Stimulated activated memory B cell treated with anti-CD40 and anti-IgM and Interleukin-4, amounts not matched to agents 10 μg/mL and 1 μg/mL and 100 μg/mL, for 72 hours (primary cell): ENCODE measurements at regions not wholly inside any gene's neighbourhood (a gene's known extent, or its start where the extent isn't known, plus 50 kb on each side); places are given as distances from the start of the nearest gene placed in this dataset.

Source experiments
- ATAC-seq: fragments of 150-1000 bp; cut with Tn5 transposase; 2 replicates; pipeline ENCODE4 v1.10.0; 2021
- H3K27ac Mint-ChIP-seq: one replicate; pipeline ENCODE4 v1.8.0; 2022; ENCODE audit warnings: mild to moderate bottlenecking, mixed read lengths
- H3K27me3 Mint-ChIP-seq: one replicate; pipeline ENCODE4 v1.8.0; 2022; ENCODE audit warnings: mixed read lengths
- H3K36me3 Mint-ChIP-seq: one replicate; pipeline ENCODE4 v1.8.0; 2022; ENCODE audit warnings: mixed read lengths
- H3K4me1 Mint-ChIP-seq: one replicate; pipeline ENCODE4 v1.8.0; 2022; ENCODE audit warnings: mixed read lengths
- H3K4me3 Mint-ChIP-seq: one replicate; pipeline ENCODE4 v1.8.0; 2022; ENCODE audit warnings: mild to moderate bottlenecking, moderate library complexity, mixed read lengths
- H3K9me3 Mint-ChIP-seq: one replicate; pipeline ENCODE4 v1.8.0; 2022; ENCODE audit warnings: mixed read lengths

DNA sequence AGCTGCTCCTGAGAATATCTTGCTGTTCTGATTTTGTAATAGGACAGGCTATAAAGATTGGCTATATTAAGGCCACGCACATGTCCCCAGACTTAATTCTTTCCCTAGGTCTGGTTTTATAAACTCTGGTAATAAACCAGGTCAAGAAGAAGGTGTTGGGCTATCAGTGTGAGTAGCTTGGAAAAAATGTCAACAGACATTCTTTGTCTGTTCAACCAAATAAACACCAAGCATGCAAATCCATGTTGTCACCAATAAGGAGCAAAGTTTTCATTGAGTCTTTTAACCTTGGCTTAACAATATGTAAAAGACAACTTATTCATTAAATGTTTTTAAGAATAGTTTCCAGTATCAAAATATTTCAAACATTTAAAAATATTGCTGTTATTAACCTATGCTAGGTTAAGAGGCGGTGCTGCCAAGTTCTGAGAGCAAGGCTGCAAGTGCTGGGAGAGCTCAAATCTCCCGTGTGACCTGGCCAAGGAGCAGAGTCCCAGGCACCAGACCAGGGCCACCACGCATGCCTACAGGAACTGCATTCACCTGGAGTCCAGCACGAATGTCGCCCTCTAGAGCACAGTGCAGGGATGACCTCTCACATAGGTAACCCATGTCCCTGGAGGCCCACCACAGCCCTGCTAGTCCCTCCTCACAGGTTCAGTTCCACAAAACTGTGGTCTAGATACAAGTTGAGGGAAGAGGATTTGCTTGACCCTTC is 120.5 kb upstream of the POU3F3 start:
- no peak overlapping the region for H3K4me3 Mint-ChIP-seq
- H3K4me1 Mint-ChIP-seq, result no peaks in the 10 kb centered on the region
- no peaks in the 10 kb centered on the region for H3K36me3 Mint-ChIP-seq
- H3K27me3 Mint-ChIP-seq, result no peaks in the 10 kb centered on the region
- H3K9me3 Mint-ChIP-seq, result peaks cover 8% of the 10 kb centered on the region
- no peak for ATAC-seq
- no peak overlapping the region for H3K27ac Mint-ChIP-seq

DNA sequence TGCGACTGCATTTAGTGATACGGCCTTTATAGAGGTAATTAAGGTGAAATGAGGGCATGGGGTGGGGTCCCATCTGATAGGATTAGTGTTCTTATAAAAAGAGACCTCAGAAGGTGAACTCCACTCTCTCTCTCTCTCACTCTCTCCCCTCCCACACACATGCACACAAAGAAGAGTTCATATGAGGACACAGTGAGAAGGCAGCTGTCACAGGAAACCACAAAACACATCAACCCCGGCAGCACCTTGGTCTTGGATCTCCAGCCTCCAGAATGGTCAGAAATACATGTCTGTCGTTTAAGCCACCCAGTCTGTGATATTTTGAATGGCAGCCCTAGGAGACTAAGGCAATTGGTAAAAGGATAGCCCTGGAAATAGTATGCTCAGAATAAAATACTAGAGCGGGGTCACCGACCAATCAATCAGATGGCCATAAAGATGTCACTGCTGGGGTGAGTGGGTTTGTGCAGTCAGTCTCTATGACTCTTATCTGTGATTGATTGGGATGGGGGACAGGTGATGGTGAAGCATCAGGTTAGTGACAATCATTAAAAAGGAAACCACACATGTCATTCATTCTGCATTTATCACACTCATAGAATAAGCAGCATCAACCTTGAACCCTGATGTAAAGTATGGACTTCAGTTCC is 118.9 kb upstream of the POU3F3 start:
- no peaks in the 10 kb centered on the region for H3K27me3 Mint-ChIP-seq
- H3K4me3 Mint-ChIP-seq, result no peak overlapping the region
- no peak overlapping the region for H3K27ac Mint-ChIP-seq
- no peaks in the 10 kb centered on the region for H3K4me1 Mint-ChIP-seq
- ATAC-seq, result no peak
- H3K36me3 Mint-ChIP-seq, result no peaks in the 10 kb centered on the region
- peaks cover 8% of the 10 kb centered on the region for H3K9me3 Mint-ChIP-seq

DNA sequence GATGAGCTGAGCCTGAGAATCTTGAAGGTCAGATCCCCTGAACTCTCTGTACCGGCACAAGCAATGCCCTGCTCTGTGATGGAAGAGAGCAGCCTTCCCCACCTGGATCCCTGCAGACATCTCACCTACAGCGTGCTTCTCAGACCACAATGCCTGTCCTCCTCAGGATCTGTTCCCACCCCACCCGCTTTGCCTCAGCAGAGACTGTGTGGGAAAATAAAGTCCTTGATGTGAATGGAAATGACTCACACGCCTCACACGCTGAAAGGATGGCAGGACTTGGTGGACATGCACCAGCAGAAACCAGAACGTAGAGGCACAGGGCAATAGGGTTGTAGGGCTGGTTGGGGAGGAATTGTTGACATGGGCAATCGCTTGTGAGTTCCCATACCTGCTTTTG is 117.9 kb upstream of the POU3F3 start:
- no peak for ATAC-seq
- Mint-ChIP-seq H3K27me3 (no peaks in the 10 kb centered on the region), H3K4me3 (no peak overlapping the region), H3K4me1 (no peaks in the 10 kb centered on the region), H3K27ac (no peak overlapping the region), H3K36me3 (no peaks in the 10 kb centered on the region), H3K9me3 (peaks cover 2% of the 10 kb centered on the region)

DNA sequence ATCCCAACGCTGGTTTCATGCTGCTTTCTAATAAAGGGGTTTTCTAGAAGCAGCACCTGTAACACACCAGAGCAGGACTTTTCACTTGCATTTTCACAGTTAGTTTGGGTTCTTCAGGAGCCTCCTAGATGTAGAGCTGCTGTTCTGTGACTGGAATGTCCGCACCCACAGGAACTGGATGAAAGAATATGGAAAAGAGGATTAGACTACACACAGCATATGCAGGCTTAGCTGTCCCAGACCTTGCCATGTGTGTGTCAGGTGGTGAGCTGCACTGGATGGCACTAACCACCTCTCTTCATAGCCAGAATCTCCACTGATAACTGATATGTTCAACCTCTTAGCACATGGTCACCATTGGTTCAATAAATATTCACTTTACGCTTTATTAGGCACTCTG is 112.1 kb upstream of the POU3F3 start:
- no peak overlapping the region for H3K27ac Mint-ChIP-seq
- H3K4me3 Mint-ChIP-seq, result no peak overlapping the region
- H3K4me1 Mint-ChIP-seq, result no peaks in the 10 kb centered on the region
- H3K36me3 Mint-ChIP-seq, result no peaks in the 10 kb centered on the region
- no peaks in the 10 kb centered on the region for H3K27me3 Mint-ChIP-seq
- ATAC-seq, result no peak
- H3K9me3 Mint-ChIP-seq, result no peaks in the 10 kb centered on the region

DNA sequence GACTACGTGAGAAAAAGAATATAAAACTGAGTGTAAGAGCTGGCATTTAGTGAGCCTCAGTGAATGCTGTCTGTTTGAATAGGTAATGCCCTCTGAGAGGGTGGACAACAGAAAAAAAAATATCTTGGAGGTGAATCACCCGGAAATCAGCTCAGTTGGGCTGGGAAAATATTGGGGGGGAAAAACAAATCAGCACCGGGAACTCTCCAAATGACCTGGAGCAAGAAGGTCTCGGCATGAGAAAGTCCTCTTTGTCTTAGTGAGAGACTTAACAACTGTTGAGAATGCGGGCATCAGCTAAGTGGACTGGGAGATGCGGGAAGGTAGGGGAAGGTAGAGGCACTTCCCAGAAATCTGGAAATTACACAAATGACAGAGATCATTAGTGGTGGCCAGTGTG is 109.4 kb upstream of the POU3F3 start:
- Mint-ChIP-seq H3K36me3 (no peaks in the 10 kb centered on the region), H3K4me1 (no peaks in the 10 kb centered on the region), H3K27me3 (peaks cover 12% of the 10 kb centered on the region), H3K27ac (no peak overlapping the region), H3K9me3 (no peaks in the 10 kb centered on the region), H3K4me3 (no peak overlapping the region)
- ATAC-seq, result no peak

DNA sequence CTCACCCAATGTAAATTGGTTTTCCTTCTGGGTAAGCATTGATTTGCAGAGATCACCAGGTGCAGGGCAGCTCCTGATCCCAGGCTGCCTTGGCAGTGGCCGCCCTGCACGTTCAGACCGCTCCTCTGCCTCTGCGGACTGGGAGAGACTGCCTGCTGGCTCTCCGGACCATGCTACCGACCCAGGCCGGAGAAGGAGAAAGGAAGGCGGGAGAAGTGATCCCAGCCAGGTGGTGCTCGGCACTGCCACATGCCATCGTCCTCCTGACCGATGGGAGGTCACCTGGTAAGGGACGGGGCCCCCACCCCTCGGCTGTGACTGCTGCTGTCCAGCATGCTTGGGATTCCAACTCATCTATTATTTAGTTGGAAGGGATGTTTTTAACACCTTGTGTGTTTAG is 108.1 kb upstream of the POU3F3 start:
- no peak for ATAC-seq
- Mint-ChIP-seq H3K27me3 (peaks cover 12% of the 10 kb centered on the region), H3K36me3 (no peaks in the 10 kb centered on the region), H3K9me3 (no peaks in the 10 kb centered on the region), H3K27ac (no peak overlapping the region), H3K4me1 (no peaks in the 10 kb centered on the region), H3K4me3 (no peak overlapping the region)

DNA sequence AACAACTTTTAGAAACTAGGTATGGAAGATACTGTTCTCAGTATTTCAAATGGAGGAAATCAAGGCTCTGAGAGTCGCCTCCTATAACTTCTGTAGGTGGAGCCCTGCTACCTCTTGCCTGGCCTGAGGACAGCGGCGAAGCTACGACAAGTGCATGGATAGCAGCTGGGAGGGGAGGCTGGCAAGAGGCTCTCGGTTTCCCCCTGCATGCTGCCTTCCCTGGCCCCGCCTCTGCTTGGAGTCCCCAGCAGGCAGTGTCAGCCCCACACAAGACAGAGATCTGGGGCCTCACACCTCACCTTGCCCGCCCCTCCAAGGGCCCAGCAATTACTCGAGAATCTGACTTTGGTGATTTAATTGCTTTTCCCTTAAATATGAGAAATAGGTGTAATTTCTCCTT is 107.6 kb upstream of the POU3F3 start:
- Mint-ChIP-seq H3K27me3 (peaks cover 12% of the 10 kb centered on the region), H3K9me3 (no peaks in the 10 kb centered on the region), H3K36me3 (no peaks in the 10 kb centered on the region), H3K27ac (no peak overlapping the region), H3K4me3 (no peak overlapping the region), H3K4me1 (no peaks in the 10 kb centered on the region)
- no peak for ATAC-seq

DNA sequence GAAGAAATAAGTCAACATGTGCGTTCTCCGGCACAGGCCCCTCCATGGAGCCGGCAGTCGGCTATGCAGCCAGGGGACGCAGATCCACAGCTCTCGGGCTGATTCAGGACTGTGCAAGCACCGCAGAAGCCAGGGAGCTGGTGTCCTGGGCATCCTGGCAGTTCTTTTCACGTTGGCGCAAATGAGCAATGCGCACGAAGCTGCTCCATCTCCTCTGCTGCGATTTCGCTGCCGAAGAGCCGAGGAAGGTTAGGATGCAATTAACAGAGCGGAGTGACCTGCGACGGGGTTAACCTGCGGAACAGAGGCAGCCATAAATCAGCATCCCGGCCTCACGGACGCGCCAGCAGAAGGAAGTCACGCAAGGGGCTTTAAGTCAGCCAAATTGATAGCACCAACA is 107.1 kb upstream of the POU3F3 start:
- H3K27ac Mint-ChIP-seq, result no peak overlapping the region
- no peaks in the 10 kb centered on the region for H3K9me3 Mint-ChIP-seq
- H3K4me3 Mint-ChIP-seq, result no peak overlapping the region
- H3K36me3 Mint-ChIP-seq, result no peaks in the 10 kb centered on the region
- no peak for ATAC-seq
- H3K4me1 Mint-ChIP-seq, result no peaks in the 10 kb centered on the region
- peaks cover 12% of the 10 kb centered on the region for H3K27me3 Mint-ChIP-seq

DNA sequence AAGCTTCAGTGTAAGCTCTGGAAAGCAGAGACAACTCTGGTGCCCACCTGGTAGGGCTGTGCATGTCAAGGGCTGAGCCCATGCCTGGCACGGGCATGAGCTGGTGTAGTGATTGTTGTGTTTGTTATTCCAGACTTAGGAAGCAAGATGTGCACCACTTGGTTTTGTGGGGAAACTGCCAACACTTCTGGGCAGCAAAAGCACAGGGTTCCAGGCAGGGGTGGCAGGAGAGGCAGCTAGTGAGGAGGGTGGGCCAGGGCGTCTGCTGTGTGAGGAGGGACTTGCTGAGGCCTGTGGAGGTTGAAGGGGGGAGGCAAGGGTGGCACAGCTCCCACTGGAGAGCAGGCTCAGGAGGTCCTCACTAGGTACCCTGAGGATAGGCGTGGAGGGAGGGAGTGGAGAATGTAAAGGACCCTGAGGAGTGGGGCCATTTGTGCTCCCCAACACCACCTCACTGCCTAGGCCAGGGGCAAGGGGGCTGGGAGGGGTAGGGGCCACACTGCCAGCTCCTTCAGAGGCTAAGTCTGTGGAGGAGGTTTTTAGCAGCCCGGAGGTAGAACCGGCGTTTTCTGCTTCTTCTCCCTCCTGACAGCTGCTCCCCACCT is 104.0 kb upstream of the POU3F3 start:
- H3K27ac Mint-ChIP-seq, result no peak overlapping the region
- no peaks in the 10 kb centered on the region for H3K36me3 Mint-ChIP-seq
- H3K4me1 Mint-ChIP-seq, result no peaks in the 10 kb centered on the region
- H3K27me3 Mint-ChIP-seq, result peaks cover 12% of the 10 kb centered on the region
- H3K4me3 Mint-ChIP-seq, result no peak overlapping the region
- no peak for ATAC-seq
- no peaks in the 10 kb centered on the region for H3K9me3 Mint-ChIP-seq

DNA sequence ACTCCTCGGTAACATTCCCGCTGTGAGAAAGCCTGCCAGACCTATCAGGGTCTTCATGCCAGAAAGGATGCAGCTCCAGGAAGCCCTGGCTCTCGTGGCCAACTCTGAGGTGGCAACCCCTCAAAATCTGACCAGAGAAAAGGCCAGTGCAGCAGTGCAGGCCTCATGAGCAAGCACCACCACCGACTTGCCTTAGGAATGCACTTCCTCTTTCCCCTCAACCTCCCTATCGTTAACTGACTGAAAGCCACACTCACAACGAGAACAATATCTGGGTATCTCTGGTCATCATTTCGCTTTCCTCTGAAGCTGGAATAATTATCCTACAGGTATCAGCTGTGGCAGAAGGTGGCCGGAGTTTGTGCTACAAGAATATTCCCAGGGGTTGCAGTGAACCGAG is 101.4 kb upstream of the POU3F3 start:
- Mint-ChIP-seq H3K4me1 (no peaks in the 10 kb centered on the region), H3K9me3 (no peaks in the 10 kb centered on the region), H3K4me3 (no peak overlapping the region), H3K27ac (no peak overlapping the region), H3K27me3 (peaks cover 23% of the 10 kb centered on the region), H3K36me3 (no peaks in the 10 kb centered on the region)
- ATAC-seq, result no peak

DNA sequence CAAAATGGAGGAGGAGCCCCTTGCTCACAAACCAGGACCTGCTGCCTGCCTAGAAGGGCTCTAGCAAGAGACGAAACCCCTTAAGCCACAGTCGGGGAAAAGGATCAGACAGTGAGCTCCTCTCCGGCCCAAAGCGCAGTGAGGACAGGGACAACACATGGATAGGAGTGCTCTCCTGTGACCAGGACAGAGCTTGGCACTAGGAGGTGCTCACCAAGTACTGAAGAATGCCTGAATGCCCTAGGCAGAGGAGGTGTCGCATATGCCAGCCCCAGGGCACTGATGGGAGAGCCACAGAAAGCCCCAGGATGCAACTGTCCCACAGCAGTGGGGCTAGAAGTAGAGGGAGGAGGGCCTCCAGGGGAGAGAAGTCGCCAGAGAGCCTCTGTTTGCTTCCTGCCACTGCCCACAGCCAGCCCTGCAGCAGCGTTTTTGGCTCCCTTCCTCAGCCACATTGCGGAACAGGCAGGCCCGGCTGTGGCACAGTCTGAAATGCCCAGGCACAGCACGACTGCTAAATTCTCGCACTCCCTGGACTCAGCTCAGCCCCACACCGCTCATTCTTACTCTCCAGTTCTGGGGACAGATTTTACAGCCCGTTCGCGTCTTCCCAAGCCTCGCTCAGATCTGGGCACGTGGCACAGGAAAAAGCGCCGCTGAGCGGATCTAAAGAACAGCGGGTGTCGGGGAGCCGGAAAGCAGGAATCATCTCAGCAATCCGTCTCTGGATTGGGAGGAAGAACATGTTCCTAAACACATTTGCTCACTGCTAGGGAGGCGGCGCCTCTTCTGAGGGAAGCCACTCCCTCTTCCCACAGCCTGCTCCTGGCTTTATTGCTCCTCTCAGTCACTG is 98.7 kb upstream of the POU3F3 start:
- H3K27ac Mint-ChIP-seq, result no peak overlapping the region
- H3K36me3 Mint-ChIP-seq, result no peaks in the 10 kb centered on the region
- peaks cover 11% of the 10 kb centered on the region for H3K27me3 Mint-ChIP-seq
- no peak overlapping the region for H3K4me3 Mint-ChIP-seq
- no peaks in the 10 kb centered on the region for H3K9me3 Mint-ChIP-seq
- no peaks in the 10 kb centered on the region for H3K4me1 Mint-ChIP-seq
- no peak for ATAC-seq

DNA sequence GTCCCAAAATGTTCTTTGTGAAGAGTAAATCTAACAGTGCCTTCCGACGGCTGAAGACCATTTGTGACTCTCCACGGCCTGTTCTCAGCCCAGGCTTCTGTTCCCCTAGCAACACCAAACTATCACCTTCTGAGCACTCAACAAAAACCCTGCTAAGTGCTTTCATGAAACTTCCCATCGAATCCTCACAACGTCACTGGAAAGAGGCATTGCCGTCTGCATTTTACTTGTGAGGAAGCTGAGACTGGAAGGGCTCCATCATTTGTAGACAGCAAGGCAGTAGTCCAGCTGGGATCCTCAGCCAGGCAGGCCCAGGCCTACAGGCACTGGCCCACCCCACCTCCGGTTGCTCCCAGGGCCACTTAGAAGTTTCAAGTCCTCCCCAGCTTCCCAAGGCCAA is 97.8 kb upstream of the POU3F3 start:
- no peaks in the 10 kb centered on the region for H3K36me3 Mint-ChIP-seq
- no peak overlapping the region for H3K4me3 Mint-ChIP-seq
- ATAC-seq, result no peak
- no peaks in the 10 kb centered on the region for H3K4me1 Mint-ChIP-seq
- H3K27me3 Mint-ChIP-seq, result peaks cover 11% of the 10 kb centered on the region
- no peak overlapping the region for H3K27ac Mint-ChIP-seq
- H3K9me3 Mint-ChIP-seq, result no peaks in the 10 kb centered on the region

DNA sequence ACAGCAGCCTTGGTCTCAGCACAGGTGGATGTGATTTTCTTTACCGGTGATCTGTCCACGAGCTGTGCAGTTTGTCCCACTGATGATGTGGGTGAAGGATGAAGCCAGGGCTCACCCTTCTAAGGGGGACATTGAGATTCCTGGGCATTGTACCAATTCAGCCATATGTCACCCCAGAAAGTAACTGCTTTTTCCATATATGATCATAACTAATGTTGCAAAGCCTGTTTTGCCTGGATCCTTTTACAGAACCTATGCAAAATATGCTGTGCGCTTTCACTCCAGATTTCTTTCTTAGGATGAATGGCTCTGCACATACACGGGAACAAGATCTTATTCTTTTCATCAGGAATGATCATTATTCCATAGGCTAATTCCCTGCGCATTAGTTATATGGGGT is 96.9 kb upstream of the POU3F3 start:
- H3K36me3 Mint-ChIP-seq, result no peaks in the 10 kb centered on the region
- no peak for ATAC-seq
- H3K4me1 Mint-ChIP-seq, result no peaks in the 10 kb centered on the region
- no peak overlapping the region for H3K27ac Mint-ChIP-seq
- peaks cover 11% of the 10 kb centered on the region for H3K27me3 Mint-ChIP-seq
- H3K9me3 Mint-ChIP-seq, result no peaks in the 10 kb centered on the region
- H3K4me3 Mint-ChIP-seq, result no peak overlapping the region

DNA sequence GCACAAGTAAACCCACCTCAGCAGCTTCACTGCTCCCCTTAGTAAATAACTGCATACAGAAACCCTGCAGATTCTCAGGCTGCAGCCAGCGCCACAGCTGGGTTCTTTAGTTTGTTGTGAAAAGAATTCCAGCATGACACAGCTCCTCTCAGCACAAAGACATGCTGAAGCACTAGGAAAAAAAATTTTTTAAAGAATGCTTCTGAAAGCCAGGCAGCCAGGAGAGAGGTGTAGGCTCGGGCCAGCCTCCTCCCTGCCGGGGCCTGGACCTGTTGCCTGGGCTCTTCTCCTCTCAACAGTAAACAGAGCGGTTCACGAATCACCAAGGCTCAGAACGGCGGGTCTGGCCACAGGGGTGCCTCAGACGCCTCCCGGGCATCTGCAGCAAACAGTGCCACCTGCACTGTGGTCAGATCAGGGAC is 95.7 kb upstream of the POU3F3 start:
- Mint-ChIP-seq H3K4me1 (no peaks in the 10 kb centered on the region), H3K9me3 (no peaks in the 10 kb centered on the region), H3K27me3 (peaks cover 11% of the 10 kb centered on the region), H3K4me3 (no peak overlapping the region), H3K36me3 (no peaks in the 10 kb centered on the region), H3K27ac (no peak overlapping the region)
- no peak for ATAC-seq

DNA sequence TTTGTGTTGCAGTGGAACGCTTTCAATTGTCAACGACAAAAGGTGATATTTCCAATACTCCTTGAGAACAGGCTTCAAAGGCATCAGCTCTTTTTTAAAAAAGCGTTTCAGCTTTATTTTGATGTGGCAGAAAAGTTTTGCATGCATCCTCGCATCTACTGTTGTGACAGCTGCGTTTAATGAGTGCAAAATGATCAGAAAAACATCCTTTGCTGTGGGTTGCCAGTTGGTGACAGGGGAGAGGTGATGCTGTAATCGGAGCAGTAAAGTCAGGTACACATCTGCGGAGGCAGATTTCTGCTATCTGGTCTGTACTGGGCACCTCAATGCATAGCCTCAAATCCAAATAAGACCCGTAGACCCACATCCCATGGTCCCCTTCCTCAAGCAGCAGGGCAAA is 91.9 kb upstream of the POU3F3 start:
- H3K4me3 Mint-ChIP-seq, result no peak overlapping the region
- no peaks in the 10 kb centered on the region for H3K36me3 Mint-ChIP-seq
- H3K9me3 Mint-ChIP-seq, result no peaks in the 10 kb centered on the region
- no peaks in the 10 kb centered on the region for H3K27me3 Mint-ChIP-seq
- ATAC-seq, result no peak
- no peaks in the 10 kb centered on the region for H3K4me1 Mint-ChIP-seq
- H3K27ac Mint-ChIP-seq, result no peak overlapping the region
